Ovary (tissue), 3 donors: ENCODE measurements at regions not wholly inside any gene's neighbourhood (a gene's known extent, or its start where the extent isn't known, plus 50 kb on each side); places are given as distances from the start of the nearest gene placed in this dataset.

Source experiments
- EP300 ChIP-seq: sonication (generic); formaldehyde crosslinking; IDR thresholded peaks from one replicate; pipeline ENCODE4 v1.6.1; 2017; ENCODE audit warnings: antibody characterized with exemption
- POLR2A ChIP-seq: fragments of 450-650 bp; IDR thresholded peaks from one replicate; pipeline ENCODE4 v1.6.1; 2017; ENCODE audit warnings: antibody characterized with exemption, mild to moderate bottlenecking, moderate library complexity
- TF ChIP-seq, protein P1 (sequence below), 3 donors: fragments of 450-650 bp in 2 of 3; fragments of 200-600 bp in 1 of 3; IDR thresholded peaks; one replicate each; pipeline versions ENCODE4 v1.5.1 to v1.8.0; 2016 to 2022; ENCODE audit warnings: antibody characterized with exemption in 3 of 3, mild to moderate bottlenecking in 1 of 3
- donor health status: DM: no; HTN: no; CAD: no.

DNA sequence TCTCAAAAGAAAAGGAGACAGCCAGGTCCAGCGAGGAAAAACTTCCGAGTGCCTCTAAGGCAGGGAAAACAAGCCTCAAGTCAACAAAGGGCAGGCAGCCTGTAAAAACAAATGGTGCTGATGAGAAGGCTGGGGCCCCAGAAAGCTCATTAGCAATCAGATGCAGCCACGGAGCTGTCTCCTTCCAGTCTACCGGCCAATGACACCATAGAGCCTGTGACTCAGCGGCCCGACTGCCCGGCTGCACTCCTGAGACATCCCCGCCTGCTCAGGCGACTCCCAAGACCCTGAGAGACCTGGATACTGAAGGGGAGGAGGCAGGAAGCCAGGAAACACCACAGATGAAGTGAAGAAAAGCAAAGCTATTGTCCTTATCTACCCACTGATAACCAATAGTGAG, 120.1 kb upstream of the HDDC2 start:
- TF ChIP-seq, protein P1, sequence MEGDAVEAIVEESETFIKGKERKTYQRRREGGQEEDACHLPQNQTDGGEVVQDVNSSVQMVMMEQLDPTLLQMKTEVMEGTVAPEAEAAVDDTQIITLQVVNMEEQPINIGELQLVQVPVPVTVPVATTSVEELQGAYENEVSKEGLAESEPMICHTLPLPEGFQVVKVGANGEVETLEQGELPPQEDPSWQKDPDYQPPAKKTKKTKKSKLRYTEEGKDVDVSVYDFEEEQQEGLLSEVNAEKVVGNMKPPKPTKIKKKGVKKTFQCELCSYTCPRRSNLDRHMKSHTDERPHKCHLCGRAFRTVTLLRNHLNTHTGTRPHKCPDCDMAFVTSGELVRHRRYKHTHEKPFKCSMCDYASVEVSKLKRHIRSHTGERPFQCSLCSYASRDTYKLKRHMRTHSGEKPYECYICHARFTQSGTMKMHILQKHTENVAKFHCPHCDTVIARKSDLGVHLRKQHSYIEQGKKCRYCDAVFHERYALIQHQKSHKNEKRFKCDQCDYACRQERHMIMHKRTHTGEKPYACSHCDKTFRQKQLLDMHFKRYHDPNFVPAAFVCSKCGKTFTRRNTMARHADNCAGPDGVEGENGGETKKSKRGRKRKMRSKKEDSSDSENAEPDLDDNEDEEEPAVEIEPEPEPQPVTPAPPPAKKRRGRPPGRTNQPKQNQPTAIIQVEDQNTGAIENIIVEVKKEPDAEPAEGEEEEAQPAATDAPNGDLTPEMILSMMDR (IDR thresholded peaks at IDR 0.05), result no peak
- TF ChIP-seq EP300, result no peak
- TF ChIP-seq POLR2A, result no peak
